ENCODE measurements at regions not wholly inside any gene's neighbourhood (a gene's known extent, or its start where the extent isn't known, plus 50 kb on each side); places are given as distances from the start of the nearest gene placed in this dataset.
"Not testable (repeated sequence)": the region's sequence is repeated elsewhere in the genome, so short reads cannot be mapped to it uniquely, and the experiment has no call there.

DNA sequence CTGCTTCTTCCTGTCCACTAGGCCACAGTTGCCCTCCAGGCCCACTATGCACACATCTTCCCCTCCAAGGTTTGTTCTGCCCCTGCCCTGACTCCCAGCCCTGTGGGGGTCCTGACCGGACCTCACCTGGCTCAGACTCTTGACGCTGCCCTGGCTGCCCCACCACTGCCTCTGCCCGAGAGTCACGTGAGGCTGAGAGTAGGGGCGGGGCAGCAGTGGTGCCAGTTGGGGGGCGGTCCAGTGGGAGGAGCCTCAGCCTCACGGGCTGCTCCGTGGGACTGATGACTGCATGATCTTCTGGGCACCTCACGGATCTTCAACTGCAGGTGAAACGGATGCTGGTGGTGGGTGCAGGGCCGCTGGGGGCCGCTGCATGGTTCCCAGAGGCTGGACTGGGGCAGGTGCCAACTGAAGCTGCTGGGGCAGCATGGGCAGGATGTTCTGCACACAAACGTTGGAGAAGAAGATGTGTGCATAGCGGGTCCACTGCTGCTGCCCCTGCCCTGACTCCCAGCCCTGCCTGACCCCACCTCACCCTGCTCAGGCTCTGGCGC is 77.6 kb downstream of the HHIPL2 start:
- in situ Hi-C loops (cut with HindIII; ENCODE audit: low pct_unique_long_range_greater_than_20kb, low sequenced_read_pairs); DNase-seq (ENCODE audit: low read depth): not testable (repeated sequence)

DNA sequence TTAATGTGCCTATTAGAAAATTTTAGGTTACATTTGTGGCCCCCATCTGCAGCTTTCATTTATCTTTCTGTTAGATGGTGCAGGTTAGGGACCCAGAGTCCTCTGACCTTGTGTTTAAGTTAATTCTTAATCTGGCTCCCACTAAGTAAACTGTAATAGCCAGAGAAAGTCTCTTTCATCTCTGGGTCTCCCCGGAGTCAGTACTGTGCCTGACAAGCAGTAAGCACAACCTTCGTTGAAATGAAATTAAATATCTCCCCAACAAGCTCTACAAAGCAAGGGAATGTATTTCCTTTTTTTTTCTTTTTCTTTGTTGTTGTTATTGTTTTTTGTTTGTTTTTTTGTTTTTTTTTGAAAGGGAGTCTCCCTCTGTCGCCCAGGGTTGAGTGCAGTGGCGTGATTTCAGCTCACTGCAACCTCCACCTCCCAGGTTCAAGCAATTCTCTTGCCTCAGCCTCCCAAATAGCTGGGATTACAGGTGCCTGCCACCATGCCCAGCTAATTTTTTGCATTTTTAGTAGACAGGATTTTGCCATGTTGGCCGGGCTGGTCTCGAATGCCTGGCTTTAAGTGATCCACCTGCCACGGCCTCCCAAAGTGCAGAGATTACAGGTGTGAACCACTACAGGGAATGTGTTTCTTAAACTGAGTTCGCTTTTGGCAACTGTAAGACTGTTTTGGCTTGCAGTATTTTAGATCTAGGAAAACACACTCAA is 81.6 kb downstream of the HHIPL2 start:
- in situ Hi-C loops (cut with HindIII; ENCODE audit: low pct_unique_long_range_greater_than_20kb, low sequenced_read_pairs), result no loop called here
- no peak for DNase-seq (ENCODE audit: low read depth)

DNA sequence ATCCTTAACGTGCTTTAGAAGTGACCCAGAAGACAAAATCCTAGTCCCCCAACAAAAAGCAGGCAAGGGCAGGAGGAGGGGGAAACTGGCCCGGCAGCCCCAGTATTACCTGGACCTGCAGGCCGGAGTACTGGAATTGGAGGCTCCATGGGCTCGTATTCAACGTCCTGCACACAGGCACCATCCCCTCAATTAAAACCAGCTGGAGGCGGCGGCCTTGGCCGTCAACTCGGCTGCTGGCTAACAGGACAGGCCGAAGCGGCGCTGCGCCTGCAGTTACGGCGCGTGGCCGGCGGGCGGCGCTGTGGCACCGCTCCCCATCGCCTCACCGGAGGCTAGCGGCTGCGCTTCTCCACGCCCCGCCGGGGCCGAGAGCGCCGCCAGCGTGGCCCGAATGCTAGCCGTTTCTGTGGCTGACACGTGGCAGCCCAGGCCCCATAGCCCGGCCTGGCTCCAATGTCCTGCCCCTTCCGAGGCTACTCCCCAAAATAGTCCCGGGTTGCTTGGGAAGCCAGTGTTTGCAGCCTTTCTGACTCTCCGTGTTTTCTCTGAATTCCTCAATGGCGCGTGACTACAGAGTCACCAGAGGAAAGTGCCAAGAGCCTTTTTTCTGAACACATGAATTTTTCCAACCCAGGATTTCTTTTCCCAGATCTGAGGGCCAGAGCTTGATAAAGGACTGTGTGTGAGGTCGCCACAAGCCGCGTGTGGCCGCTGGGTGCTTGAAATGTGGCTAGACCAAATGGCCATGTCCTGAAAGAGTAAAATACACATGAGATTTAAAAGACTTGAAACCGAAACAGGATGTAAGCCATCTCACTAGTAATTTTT is 82.5 kb downstream of the HHIPL2 start:
- peak; percentile 93 for DNase-seq (ENCODE audit: low read depth)

DNA sequence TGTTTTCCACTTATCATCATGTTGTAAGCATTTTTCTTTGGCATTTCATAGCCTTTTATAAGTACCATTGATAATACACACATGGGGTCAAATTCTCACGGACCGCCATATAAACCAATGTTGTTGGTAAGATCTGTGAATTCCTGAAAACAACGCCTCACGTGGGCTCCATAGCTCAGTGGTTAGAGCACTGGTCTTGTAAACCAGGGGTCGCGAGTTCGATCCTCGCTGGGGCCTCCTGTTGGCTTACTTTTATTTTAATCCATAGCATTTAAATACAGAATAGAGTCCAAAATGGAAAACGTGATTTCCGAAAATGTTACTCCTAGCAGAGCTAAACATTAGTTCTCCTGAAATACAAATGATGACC is 83.1 kb downstream of the HHIPL2 start:
- in situ Hi-C loops (cut with HindIII; ENCODE audit: low pct_unique_long_range_greater_than_20kb, low sequenced_read_pairs), result no loop called here

More for the DNA sequence above, 82.5 kb downstream of the HHIPL2 start:
- in situ Hi-C loops (cut with HindIII; ENCODE audit: low pct_unique_long_range_greater_than_20kb, low sequenced_read_pairs), result no loop called here

DNA sequence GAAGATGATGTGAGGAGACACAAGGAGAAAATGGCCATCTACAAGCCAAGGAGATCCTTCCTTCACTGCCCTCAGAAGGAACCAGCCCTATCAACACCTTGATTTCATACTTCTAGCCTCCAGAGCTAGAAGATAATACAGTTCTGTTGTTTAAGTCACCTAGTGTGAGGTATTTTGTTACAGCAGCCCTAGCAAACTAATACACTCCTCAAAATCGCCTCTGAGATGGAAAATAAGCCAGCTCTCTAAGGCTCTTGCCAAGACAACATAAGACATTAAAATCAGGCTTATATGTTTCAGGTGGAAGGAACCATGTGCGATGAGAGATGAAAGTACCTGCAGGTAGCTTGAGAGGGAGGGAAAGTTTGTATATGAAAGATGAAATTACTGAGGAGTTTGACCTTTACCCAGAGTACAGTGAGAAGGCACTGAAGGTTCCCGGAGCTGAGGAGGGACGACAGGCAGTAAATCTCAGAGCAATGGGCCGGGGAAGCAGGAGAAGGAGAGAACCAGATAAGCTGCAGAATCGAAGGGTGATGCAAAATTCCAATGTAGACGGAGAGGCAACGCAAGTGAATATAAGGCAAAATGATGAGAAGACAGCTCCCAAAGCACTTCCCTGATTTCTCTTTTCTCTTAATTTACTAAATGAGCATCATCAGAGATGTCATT is 84.7 kb downstream of the HHIPL2 start:
- no peak for DNase-seq (ENCODE audit: low read depth)
- in situ Hi-C loops (cut with HindIII; ENCODE audit: low pct_unique_long_range_greater_than_20kb, low sequenced_read_pairs), result no loop called here

More for the DNA sequence above, 83.1 kb downstream of the HHIPL2 start:
- no peak for DNase-seq (ENCODE audit: low read depth)

DNA sequence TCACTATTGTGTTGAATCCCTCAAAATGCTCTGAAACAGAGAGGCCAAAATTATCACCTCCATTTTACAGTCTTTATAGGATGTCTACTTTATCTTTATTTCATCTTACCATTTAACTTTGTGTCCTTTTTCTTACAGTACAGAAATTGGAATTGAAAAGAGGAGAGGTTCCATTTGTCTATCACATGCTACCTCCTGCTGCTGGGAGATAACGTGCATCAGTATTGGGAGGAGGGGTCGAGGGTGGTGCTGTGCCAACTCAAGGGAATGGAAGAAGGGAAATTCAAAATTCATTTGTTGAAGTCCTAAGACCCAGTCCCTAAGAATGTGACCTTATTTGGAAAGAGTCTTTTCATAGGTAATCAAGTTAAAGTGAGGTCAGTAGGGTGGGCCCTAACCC is 85.3 kb downstream of the HHIPL2 start:
- in situ Hi-C loops (cut with HindIII; ENCODE audit: low pct_unique_long_range_greater_than_20kb, low sequenced_read_pairs), result no loop called here
- DNase-seq (ENCODE audit: low read depth), result no peak

DNA sequence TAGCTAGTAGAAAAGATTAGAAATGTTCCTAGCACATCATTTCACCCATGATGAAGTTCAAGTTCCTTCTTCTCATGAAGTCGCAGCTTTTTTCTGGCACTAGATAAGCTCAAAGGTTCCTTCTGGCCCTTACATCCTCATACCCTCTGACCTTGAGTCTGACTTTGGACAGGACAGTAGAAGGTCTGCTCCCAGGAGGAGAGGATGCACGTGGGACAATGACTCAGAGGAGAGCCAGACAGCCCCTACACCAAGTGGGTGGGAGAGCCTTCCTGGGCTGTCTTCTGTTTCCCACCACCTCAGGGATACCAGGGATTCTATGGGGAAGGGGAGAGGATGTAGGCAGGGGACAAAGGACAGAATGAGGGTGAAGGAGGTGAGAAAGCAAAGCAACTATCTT is 86.0 kb downstream of the HHIPL2 start:
- in situ Hi-C loops (cut with HindIII; ENCODE audit: low pct_unique_long_range_greater_than_20kb, low sequenced_read_pairs), result no loop called here

DNA sequence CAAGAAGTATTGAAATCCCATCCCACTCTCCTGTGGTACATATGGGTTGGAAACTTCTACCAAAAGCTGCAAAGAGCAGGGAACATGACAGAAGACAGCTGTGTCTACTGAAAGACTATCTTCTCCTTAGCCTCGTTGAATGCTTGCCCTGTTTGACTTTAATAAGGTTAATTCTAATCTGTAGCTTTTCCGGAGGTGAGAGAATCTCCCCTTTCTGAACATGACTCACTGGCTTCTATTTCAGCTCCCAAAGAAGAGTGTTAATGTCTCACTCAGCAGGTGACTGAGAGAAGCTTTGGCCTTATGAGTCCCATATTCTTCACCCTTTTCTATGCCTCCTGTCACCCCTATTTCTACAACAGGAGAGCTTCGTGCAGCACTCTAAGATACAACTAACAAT is 88.3 kb downstream of the HHIPL2 start:
- no peak for DNase-seq (ENCODE audit: low read depth)
- in situ Hi-C loops (cut with HindIII; ENCODE audit: low pct_unique_long_range_greater_than_20kb, low sequenced_read_pairs), result no loop called here

More for the DNA sequence above, 86.0 kb downstream of the HHIPL2 start:
- no peak for DNase-seq (ENCODE audit: low read depth)

DNA sequence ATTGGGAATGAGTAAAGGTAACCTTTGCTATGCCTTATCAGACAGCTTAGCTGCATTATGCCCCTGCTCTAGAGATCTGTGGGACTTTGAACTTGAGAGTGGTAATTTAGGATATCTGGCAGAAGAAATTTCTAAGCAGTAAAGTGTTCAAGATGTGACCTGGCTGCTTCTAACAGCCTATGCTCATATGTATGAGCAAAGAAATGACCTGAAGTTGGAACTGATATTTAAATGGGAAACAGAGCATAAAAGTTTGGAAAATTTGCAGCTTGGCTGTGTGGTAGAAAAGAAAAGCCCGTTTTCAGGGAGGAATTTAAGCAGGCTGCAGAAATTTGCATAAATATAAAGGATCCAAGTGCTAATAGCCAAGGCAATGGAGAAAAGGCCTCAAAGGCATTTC is 90.4 kb downstream of the HHIPL2 start:
- in situ Hi-C loops (cut with HindIII; ENCODE audit: low pct_unique_long_range_greater_than_20kb, low sequenced_read_pairs), result no loop called here
- DNase-seq (ENCODE audit: low read depth), result no peak

DNA sequence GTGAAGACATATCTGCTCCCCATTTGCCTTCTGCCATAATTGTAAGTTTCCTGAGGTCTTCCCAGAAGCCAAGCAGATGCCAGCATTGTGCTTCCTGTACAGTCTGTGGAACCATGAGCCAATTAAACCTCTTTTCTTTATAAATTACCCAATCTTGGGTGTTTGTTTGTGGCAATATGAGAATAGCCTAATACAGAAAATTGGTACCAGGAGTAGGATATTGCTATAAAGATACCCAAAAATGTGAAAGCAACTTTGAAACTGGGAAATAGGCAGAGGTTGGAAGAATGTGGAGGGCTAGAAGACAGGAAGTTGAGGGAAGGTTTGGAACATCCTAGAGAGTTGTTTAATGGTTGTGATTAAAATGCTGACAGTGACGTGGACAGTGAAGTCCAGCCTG is 90.8 kb downstream of the HHIPL2 start:
- no peak for DNase-seq (ENCODE audit: low read depth)
- in situ Hi-C loops (cut with HindIII; ENCODE audit: low pct_unique_long_range_greater_than_20kb, low sequenced_read_pairs), result no loop called here

DNA sequence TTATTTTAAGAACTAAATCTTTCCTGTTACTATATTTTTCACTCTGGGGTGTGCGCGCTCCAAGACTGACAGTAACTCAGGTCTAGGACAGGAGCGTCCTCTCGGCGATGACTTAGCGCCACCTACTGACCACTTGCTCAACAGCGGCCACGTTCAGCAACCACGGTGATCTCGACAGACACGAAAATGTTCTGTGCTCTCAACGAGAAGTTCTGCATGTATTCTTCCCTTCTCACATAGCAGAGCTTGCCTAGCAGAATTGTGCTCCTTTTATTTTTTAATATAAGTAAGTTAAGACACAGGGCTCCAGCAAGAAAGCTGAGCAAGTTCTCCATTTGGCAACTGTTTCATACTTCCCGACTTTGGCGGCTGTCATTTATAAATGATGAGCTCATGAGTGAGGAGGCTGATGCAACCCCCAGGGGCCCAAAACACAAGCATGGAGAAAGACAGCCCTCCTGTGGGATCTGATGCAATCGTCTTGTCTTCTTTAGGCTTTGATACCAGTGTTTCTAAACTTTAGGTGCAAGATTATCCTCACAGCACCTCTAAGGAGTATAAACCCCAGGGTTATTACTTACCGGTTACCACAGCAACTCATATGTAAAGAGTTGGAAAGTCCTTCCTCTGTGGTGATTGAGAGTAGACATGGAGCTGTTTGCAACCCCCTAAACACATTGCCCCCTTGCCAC is 92.6 kb downstream of the HHIPL2 start:
- DNase-seq (ENCODE audit: low read depth), result peak; percentile 59
- in situ Hi-C loops (cut with HindIII; ENCODE audit: low pct_unique_long_range_greater_than_20kb, low sequenced_read_pairs), result no loop called here

DNA sequence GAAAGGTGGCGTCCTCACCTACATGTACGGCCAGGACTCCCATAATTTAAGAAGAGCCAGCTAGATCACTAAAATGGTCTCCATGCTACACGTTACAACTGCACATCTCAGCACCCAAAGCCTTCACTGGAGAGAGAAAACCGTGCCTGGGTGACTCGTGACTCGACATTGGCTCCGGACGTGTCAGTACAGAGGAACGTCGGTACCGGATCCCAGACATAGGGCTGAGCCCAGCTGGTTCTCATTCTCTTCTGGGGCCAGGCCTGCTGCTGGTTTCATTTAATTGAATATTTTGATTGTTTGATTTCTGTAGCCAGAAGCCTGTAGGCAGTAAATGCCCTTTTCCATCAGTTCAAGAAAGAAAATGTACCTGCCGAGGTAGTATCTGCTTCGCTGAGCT is 93.1 kb downstream of the HHIPL2 start:
- in situ Hi-C loops (cut with HindIII; ENCODE audit: low pct_unique_long_range_greater_than_20kb, low sequenced_read_pairs), result no loop called here
- DNase-seq (ENCODE audit: low read depth), result no peak

DNA sequence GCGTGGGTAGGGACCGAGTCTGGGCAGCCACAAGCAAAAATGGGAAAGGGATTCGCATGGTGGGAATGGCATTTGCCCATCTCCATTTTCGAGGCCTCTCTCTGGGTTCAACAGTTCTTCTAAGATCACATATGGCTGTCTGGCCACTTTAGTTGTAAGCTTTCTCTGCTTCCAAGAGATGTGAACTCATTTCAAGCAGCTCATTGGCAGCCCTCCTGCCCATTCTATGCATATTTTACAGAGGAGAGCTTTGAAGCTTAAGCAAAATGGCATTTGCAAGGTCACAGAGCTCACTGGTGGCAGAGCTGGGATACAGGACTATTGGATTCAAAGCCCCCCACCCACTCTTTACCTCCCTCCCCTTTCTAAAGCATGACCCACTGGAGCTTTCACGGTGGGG is 93.7 kb downstream of the HHIPL2 start:
- DNase-seq (ENCODE audit: low read depth), result no peak
- in situ Hi-C loops (cut with HindIII; ENCODE audit: low pct_unique_long_range_greater_than_20kb, low sequenced_read_pairs), result no loop called here

DNA sequence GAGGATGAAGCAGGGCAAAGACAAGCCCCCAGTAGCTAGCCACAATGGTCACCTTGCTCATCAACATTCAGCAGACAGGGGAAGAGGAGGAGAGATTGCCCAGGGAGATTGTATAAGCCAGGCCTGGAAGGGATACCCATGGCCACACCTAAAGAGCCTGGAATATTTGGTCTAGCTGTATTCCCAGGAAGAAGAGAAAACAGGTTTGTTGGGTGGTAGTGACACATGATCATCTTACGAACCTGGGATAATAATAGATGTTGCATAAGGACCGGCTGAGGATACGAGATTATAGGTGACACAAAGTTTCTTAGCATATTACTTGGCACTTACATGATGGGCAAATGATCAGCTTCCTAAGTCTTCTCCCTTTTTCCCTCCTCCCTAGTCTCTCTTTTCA is 95.9 kb downstream of the HHIPL2 start:
- DNase-seq (ENCODE audit: low read depth), result no peak
- in situ Hi-C loops (cut with HindIII; ENCODE audit: low pct_unique_long_range_greater_than_20kb, low sequenced_read_pairs), result no loop called here

DNA sequence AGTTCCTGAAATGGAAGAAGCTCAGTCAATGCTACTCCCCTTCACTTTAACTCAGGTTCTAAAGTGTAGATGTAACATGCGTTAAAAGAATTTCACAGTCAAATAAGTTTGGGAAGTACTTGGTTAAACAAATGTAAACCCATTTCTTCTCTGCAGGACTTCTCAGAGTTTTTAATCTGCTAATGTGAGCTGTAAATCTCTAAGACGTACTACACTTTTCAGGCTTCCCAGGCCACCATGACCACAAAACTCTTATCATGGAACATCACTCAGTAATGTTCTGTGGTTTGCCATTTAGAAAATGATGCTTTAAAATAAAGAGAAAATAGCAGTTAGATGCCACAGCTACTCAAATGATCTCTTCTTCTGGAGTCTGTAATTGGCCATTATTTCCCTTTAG is 104.3 kb downstream of the HHIPL2 start:
- DNase-seq (ENCODE audit: low read depth), result no peak
- in situ Hi-C loops (cut with HindIII; ENCODE audit: low pct_unique_long_range_greater_than_20kb, low sequenced_read_pairs), result no loop called here

DNA sequence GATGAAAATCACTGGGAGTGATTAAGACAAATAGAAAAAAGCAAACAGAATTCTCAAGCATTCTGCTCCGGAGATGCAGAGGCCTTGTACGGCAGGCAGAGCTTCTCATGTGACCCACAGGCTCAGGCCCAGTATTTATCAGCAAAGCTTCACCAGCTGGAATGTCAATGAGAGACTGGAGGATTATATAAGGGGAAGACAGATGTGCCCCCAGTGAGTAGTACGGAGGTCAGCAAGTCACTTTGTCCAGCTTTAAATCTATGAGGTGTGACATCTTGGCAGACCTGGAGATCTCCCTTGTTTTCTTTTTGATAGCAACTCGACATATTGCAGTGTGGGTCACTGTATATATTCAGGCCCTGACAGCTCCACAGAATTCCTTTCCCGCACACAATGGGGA is 106.8 kb downstream of the HHIPL2 start:
- in situ Hi-C loops (cut with HindIII; ENCODE audit: low pct_unique_long_range_greater_than_20kb, low sequenced_read_pairs), result no loop called here
- DNase-seq (ENCODE audit: low read depth), result peak; percentile 59

DNA sequence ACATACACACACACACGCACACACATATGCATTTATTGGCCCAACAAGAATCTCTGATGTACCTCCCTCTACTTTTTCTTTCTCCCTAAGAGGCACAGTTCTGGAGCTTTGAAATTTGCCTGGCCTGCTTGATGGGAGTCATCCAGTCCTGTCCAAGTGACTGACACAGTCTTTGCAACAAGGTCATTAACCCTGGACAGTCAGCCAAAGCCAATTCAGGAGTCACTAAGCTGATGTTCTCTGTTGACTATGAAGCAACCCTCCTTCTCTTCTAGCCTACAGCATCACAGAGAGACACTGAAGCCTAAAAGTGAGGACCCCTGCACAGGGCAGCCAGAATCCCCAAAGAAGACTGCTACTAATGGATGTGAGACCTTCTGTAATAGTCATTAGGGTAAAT is 123.1 kb downstream of the HHIPL2 start:
- in situ Hi-C loops (cut with HindIII; ENCODE audit: low pct_unique_long_range_greater_than_20kb, low sequenced_read_pairs), result no loop called here
- DNase-seq (ENCODE audit: low read depth), result no peak

DNA sequence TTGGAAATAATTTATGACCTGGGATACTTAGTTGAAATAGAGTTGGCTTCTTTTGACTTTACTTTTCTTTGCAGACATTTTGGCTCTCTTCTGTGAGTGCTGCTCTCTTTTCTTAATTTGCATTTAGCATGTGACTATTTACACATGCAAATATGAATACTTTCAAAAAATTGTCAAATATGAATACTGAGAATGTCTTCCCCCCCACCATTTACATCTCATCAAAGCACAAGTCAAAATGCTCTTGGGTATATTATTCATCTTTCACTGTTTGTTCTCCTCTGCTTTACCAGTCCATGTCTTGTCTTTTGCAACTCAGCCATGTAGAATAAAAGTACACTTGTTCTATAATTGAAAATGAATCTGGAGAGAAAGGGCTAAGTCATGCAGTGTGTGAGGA is 126.5 kb downstream of the HHIPL2 start:
- in situ Hi-C loops (cut with HindIII; ENCODE audit: low pct_unique_long_range_greater_than_20kb, low sequenced_read_pairs), result no loop called here

More for the DNA sequence above, 126.5 kb downstream of the HHIPL2 start:
- no peak for DNase-seq (ENCODE audit: low read depth)
